CMK (cell line): ENCODE measurements at regions not wholly inside any gene's neighbourhood (a gene's known extent, or its start where the extent isn't known, plus 50 kb on each side); places are given as distances from the start of the nearest gene placed in this dataset.
"Not testable (repeated sequence)": the region's sequence is repeated elsewhere in the genome, so short reads cannot be mapped to it uniquely, and the experiment has no call there.

Experiments
- DNase-seq: peaks from one replicate; pipeline ENCODE4 v3.0.0-alpha.2; 2010; ENCODE audit warnings: low read depth

DNA sequence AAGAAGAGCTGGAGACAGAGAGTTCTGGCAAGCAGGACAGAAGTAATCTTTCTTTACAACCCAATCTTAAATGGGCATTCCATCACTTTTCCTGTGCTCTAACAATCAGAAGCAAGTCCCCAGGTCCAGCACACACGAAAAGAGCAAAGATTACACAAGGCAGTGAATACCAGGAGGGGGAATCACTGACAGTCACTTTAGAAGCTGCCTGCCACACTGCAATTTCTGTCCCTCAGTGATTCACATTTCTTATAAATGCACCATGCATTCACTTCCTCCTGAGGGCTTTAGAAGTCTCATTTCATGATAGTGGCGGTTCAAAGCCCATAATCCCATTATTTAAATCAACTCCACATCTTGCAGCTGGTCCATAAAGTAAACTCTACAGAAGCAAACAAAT lies 362.5 kb downstream of the POM121L12 start:
- no peak for DNase-seq

DNA sequence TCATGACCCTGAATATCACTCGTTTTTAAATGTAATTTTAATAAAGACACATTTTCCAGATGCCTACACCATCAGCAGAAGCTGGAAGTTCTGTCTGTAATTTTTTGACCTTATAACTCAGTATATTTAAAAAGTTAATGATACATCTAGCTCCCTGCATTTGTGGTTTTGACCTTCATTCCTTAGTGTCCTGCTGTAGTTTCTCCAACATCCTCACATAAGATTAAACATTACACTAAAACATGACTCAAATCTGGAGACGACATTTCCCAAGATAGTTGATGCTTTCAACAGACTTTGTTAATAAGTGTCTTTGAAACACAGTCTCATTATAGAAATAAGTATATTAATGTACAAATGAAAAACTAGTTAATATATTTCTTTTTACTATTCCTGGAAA lies 363.1 kb downstream of the POM121L12 start:
- no peak for DNase-seq

DNA sequence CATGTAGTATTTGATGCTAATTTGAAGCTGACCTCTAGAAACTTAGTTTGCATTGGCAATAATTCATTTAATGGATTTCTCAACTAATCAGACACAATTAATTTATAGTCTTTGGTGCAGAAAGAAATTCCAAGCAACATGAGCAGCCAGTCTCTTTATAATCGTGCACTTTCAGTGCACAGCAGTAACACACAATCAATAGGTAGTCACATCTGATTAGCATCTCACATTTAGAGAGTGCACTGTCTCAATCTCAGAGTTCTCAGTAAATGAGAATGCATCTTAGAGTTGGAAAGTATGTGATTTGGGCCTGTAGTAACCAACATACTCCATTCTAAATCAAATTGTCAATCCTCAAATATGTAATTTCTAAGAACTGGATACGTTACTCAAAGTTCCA lies 377.6 kb downstream of the POM121L12 start:
- DNase-seq: no peak

DNA sequence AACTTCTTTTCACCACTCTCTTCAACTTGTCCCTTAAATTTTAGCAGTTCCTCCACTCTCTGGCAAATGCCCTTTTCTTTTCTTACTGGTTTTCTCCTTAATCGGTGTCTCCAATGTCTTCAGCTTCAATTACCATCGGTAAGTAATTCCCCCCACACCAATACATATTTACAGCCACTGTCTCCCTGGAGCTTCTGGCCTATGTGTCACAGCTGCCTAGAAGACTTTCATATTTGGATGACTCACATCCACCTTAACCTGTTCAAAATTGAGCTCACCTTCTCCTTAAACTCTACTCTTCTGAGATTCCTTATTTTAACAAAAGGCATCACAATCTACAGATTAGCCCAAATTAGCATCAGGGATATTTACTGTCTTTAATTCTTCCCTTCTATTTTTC lies 380.4 kb downstream of the POM121L12 start:
- no peak for DNase-seq

DNA sequence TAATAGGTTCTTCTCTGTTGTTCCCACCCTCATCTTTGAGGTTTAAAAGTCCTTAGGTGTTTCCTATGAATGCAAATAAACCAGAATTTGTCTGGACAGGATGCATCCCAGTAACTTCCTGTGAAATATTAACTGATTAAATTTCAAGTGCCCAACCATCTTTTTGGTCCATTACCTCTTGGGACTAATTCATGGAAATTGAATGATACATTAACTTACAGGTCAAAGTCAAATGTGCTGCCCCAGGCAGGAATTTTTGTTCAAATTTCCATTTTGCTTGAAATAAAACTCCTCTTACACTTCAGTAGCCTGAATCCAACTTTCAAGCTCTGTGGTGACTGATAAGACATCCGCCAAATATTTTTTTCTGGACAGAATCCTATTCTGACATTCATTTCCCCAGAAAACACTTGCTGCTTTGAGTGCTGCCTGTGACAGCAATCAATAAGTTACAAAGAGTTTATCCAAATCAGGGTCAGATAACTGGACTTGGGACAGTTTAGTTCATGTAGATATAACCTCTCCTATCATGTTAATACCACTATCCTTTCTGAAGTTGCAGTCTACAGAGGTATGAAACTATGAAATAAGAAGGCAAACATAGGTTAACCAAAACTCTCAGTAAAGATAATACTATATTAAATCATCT lies 383.5 kb downstream of the POM121L12 start:
- no peak for DNase-seq

DNA sequence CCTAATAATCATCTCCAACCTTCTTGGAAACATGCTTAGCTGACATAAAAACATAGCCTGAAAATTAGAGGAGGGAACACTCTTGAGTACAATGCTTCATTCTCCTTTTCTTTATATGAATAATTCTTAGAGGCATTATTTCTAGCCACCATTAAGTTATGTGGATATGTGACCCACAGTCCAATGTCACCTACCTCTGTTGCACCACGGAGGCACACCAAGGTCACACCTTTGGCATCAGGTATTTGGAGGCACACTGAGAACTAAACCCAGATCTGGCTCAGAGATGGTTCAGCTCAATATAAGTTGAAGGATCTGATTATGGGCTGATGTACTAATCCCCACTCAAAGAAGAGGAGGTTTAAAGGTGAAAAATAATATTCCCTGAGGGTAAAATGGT lies 385.1 kb downstream of the POM121L12 start:
- DNase-seq: no peak

DNA sequence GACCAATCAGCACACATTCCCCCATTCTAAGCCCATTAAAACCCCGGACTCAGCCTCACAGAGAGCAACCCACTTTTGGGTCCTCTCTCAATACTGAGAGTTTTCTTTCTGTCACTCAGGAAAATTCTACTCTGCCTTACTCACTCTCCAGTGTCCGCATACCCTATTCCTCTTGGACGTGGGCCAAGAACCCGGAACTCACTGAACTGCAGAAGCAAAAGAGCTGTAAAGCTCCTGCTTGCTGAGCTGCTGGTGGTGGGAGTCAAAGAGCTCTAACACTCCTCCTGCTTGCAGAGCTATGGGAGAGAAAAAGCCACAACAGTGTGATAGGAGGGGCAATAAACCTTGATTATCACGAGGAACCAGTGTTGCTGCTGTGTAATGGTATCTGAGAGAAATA lies 386.9 kb downstream of the POM121L12 start:
- no peak for DNase-seq

DNA sequence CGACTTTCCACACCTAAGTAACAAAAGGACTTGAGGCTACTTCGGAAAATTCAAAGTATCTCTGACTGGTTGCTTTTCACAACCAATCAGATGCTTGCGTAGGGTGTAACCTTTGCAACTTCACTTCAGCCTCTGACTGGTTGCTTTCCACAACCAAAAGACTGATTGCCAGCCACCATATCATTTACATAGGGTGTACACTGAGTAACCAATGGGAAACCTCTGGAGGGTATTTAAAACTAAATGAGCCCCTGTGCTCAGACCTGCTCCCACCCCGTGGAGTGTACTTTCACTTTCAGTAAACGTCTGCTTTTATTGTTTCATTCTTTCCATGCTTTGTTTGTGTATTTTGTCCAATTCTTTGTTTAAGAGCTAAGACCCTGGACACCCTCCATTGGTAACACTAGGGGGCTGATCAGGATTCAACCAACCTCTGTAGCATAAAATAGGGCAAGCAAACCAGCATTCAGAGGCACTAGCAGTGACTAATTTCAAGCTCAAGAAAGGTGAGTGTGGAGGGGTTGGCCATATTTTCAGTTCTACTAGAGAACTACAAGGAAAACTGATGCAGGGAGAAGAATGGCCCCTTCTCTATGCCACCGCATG lies 390.8 kb downstream of the POM121L12 start:
- DNase-seq: no peak

DNA sequence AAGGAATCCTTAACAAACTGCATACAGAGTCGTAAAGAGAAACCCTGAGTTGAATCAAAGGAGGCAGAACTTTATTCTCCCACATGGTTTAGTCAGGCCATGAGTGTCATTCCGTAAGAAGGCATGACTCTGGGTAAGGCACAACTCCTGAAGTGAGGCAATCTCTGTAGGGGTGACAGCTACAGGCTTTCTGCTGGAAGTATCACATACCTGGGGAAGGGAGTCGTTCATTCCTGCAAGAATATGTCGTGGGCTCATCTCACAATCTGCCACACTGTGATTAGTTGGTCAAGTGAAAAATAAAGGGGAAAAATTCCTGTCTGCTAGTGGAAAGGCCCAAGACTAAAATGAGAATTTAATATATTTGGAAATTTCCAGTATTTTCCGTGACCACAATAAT lies 392.6 kb downstream of the POM121L12 start:
- no peak for DNase-seq

DNA sequence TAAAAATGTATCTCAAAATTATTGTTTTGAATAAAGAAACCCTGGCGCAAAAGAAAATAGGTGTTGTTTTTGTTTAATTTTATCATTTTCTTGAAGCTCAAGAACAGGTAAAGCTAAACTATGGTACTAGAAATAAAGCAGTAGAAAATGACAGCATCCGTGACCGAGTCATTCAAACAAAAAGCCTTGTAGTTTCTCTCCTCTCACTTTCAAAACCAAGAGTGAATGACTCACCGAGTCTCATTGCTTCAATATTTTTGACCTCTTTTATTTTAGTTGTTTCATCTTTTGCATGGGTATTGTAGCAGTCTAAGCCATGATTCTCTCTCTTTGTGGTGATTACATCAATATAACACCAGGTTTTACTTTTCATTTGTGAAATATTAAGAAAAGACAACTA lies 396.5 kb downstream of the POM121L12 start:
- DNase-seq: no peak

DNA sequence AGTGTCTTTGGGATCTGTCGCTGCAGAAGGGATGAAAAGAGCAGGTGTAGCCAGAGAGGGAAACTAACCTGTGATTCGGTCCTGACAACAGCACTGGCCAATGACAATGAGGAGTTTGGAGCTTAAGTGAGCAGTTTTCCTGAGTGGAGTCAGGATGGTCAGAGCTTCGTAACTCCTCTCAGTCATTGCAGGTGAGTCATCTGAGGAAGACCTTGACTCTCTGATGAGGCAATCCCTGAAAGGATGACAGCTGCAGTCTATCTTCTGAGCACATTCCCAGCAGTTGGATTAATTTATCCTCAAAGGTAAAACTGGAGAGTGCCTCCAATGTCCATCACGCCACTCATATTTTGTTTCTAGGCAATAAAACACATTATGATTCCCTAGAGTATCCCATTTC lies 401.9 kb downstream of the POM121L12 start:
- DNase-seq: no peak

DNA sequence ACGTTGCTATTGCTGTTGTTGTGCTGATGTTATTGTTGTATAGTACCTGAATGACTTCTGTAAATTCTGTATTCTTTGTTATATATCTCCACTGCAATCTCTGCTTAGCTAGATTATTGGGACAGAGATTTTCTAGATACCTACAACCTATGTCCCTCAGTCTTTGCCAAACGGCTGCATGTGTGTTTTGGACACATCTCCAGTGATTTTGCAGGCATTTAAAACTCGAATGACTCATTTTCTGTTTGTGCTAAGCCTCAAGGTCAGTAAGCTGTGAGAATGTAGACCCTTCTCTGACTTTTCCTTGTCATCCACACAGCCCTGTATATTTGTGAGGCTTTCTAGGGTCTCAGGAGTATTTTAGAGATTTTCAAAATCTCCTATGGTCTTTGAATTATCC lies 410.7 kb downstream of the POM121L12 start:
- no peak for DNase-seq

DNA sequence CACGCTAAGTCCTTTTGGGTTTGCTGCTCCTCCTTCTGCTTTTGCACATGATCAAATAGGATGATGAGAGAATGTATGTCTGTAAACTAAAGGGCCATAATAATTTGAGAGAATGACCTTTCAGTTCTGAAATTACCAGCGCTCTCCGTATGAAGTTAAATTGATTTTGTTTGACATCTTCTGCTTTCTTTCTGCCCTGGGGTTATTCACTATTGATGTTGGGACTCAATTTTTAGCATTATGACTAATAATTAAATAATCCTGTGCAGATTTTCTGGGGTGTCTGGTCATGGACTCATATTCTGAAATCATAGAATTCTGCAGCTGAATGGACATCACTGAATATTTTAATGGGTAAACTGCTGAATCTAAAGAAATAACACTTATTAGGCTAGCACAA lies 423.2 kb downstream of the POM121L12 start:
- no peak for DNase-seq

DNA sequence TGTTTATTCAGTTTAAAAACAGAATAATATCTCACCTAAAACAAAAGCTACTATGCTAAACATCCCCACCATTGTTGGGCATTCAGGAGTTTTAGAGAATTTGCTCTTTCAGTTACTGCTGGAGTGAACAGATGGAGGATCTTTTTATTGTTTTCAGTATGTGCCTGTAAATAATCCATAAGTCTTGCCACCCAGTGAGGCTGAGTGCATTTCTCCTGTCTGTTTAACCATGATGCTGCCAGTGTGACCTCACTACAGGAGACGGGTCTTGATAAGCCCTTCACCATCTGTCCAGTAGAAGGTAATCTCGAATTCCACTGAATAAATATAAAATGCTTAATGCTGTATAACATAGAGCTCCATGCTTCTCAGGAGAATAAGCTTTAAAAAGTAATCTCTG lies 430.9 kb downstream of the POM121L12 start:
- no peak for DNase-seq

DNA sequence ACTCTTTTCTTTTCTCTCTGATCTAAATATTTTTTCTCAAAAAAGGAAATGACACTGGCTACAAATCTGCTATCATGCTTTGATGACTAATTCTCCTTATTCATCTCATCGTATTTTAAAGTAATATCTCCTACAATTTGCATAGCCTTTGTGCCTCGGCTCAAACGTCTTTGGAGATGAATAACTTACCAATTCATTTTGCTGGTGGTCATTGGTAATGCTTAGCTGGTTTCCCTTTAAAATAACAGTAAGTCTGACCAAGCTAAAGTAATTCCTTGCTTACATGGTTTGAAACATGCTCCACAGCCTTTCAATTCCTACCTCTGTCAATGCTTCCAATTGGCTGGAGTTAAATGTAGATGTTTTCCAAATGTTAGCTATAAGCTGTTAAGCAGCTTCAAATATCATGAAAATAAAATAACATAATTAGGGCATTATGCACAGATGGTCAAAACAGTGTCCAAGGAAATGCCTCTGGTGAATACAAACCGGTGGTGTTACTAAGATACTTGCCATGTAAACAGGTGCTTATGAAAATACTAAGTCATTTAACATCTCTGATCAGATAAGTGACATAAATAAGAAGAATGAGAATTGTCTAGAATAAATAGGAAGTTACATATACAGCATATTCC lies 435.0 kb downstream of the POM121L12 start:
- DNase-seq: no peak

DNA sequence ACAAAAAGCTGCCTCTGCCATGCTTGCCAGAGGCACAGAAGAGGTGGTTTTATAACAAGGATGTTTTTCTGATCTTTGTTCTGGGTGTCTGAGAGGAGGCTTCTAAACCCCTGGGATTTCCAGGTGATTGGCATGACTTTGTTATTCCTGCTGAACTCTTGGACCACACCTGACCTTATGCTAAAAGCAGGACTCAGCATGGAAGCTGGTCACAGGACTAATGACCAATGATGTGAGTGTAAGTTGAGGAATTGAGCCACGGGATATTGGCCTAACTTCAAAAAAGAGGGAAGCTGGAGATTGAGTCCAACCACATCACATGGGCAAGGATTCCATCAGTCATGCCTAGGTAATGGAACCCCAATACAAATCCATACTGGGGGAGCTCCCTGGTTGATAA lies 437.9 kb downstream of the POM121L12 start:
- no peak for DNase-seq

DNA sequence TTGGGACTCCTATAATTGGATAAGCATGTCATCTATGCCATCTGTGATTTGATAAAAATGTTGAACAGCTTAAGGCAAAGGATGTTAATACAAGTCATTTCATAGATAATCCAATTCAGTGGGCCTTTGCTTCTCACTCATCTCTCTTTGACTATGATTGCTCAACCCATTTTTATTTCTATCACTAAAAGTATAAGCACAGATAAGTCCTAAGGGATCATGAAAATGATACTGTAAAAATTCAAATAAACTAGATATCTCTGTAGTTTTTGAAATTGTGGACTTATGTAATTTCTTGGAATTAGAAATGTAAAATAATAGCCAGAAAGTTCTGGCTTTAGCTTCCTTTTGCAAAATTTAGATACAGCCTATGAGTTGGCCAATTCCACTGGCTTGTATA lies 440.3 kb downstream of the POM121L12 start:
- no peak for DNase-seq

DNA sequence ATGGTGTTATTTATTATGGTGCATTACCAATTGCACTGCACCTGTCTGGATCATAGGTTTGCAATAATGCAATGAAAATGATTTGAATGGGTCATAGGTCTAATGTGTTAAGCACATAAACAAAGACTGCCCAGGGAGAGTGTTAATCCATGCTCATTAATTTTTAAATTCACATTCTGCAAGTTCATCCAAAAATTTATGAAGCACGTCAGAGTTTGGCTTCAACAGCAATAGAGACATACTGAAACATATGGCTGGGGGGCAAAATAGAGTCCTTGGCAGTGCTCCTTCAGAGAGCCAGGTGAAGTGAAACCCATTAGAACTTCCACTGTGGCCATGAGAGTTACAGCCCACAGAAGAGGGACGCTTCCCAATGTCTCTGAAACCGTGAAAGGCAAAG lies 441.1 kb downstream of the POM121L12 start:
- no peak for DNase-seq

DNA sequence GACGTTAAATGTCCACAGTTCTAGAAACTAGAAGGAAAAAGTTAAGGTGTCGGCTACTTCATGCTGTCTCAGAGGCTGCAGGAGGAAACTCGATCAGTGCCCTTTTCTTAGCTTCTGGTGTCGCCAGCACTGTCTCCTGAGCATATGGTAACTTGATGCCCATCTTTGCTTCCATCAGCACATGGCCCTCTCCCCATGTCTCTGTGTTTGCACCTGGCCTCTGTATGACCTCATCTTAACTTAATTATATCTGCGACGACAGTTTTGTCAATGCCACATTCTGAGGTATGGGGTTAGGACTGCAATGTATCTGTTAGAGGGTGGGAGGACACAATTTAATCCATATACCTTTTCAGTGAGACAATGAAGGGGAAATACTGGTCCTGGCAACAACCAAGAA lies 449.9 kb downstream of the POM121L12 start:
- DNase-seq: no peak

DNA sequence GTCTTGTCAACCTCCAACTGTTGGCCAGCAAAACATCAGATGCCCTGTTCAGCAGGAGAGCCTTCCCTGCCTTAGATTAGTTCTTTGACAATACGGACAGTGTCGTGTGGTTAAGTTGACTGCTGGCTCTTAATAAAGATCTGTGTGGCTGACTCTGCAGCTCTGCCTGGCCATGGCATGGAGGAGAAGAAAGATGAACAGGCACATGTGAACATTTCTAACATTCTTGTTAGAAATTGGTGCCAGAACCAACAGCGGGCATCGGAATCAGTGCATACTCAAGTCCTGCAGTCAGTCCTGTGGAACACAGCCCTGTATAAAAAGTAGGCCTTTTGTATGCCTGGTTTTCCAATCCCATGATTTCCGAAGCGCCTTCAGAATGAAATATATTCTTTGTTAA lies 455.6 kb downstream of the POM121L12 start:
- no peak for DNase-seq

DNA sequence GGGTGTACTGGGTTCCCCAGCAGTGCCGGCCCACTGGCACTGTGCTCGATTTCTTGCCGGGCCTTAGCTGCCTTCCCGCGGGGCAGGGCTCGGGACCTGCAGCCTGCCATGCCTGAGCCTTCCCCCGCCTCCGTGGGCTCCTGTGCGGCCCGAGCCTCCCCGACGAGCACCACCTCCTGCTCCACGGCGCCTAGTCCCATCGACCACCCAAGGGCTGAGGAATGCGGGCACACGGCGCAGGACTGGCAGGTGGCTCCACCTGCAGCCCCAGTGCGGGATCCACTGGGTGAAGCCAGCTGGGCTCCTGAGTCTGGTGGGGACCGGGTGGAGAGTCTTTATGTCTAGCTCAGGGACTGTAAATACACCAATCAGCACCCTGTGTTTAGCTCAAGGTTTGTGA lies 459.7 kb downstream of the POM121L12 start:
- DNase-seq: not testable (repeated sequence)

DNA sequence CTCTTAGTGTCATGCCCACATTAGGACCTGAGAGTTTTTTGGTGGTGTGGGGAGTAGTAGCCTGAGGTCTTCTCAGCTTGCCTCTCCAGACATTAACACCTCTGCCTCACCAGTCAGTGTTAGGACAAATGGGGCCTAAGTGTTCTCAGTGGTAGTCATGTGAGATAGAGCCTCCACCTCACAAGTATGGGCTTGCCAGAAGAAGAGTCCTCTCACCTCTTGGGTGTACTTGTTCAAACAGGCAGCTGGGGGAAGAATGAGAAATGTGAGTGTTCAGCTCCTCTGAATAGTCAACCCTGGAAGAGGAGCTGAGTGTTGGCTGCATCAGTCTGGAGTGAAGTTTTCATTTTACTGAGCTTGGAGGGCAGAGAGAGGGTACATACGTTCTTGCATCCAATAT lies 464.6 kb downstream of the POM121L12 start:
- no peak for DNase-seq

DNA sequence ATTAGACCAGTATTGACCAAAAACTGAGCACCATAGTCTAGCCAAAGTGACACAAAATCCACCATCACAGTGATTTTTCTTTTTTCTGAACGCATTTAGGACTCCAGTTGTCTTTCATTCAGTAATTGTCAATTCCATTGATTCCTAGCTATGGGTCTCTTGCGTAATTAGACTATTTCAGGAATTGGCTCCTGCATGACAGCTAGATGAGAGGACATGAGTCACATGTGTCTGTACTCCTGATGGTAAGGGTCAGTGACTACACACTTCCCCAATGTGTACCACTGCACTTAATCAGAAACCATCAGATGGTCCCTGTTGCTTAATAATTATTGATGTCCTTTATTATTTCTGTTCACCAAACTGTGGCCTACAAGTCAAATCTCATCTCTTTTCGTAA lies 469.5 kb downstream of the POM121L12 start:
- no peak for DNase-seq

DNA sequence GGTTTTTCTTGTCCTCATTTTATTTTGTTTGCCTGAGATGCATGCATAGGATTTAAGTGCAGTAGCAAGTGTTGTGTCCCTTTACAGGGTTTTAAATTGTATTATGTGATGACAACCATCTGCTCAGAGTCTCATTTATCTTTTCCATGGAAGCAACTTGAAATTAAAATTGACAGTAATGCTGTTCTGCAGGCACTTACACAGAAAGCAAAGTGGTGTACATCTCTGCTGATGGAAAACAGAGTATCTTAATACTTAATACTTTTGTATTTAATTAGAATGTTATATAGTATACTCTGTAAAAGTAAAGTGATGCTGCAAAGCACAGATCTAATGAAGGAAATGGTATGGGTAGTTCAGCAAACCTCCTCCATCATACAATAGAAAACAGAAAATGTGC lies 482.9 kb downstream of the POM121L12 start:
- DNase-seq: no peak
